Fibroblast of pulmonary artery (primary cell): ENCODE measurements at regions not wholly inside any gene's neighbourhood (a gene's known extent, or its start where the extent isn't known, plus 50 kb on each side); places are given as distances from the start of the nearest gene placed in this dataset.

Experiments used
- DNase-seq: peaks from one replicate; pipeline ENCODE4 v3.0.0-alpha.2; 2010; ENCODE audit warnings: low read depth
- H3K4me3 ChIP-seq: replicated peaks from 2 replicates; pipeline ENCODE4 v1.5.1; 2011; ENCODE audit warnings: low read depth, mild to moderate bottlenecking, control low read depth, low read length, moderate library complexity
- TF ChIP-seq, protein P1 (sequence below): IDR thresholded peaks from 2 replicates; pipeline ENCODE4 v1.5.1; 2011; ENCODE audit warnings: mild to moderate bottlenecking, control low read depth, low read length, inconsistent platforms; ENCODE audit errors: missing control alignments

DNA sequence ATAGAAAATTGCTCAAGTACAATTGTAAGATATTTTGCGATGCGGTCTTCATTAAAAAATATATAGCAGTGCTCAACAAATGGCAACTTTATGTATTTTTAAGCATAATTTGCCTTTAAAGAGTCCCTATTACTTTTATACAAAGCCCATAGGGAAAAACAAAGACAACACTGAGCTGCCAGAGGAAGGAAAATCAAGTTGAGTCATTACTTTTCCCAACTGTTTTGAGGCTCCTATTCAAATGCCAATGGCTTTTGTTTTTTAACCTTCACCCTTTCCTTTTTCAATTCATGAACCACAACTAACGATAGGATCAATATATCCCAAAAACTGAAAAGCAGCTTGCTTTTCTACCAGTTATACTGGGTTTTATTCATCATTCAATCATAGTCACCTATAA, 157.6 kb upstream of the PLEKHA5 start:
- TF ChIP-seq, protein P1, sequence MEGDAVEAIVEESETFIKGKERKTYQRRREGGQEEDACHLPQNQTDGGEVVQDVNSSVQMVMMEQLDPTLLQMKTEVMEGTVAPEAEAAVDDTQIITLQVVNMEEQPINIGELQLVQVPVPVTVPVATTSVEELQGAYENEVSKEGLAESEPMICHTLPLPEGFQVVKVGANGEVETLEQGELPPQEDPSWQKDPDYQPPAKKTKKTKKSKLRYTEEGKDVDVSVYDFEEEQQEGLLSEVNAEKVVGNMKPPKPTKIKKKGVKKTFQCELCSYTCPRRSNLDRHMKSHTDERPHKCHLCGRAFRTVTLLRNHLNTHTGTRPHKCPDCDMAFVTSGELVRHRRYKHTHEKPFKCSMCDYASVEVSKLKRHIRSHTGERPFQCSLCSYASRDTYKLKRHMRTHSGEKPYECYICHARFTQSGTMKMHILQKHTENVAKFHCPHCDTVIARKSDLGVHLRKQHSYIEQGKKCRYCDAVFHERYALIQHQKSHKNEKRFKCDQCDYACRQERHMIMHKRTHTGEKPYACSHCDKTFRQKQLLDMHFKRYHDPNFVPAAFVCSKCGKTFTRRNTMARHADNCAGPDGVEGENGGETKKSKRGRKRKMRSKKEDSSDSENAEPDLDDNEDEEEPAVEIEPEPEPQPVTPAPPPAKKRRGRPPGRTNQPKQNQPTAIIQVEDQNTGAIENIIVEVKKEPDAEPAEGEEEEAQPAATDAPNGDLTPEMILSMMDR: no peak
- DNase-seq: no peak

DNA sequence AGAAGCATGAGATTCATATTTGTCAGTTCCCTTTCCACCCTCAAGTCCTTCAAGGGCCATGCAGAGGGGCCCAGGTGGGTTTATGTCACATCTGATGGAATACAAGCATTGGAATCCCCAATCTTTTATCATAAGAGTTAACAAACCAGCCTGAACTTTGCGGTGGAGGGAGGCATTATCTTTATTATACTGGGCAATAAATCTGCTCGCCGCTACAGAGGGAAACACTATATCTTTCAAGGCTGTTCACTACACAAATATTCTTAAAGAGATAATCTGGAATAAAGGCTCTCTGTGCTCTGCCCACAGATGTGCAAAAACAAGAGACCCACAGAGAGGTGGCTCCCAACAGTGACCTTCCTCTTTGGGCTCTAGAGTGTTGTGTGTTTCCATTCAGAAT, 153.6 kb upstream of the PLEKHA5 start:
- H3K4me3 ChIP-seq: no peak overlapping the region
- TF ChIP-seq, protein P1: no peak
- DNase-seq: no peak

More for the DNA sequence above, 157.6 kb upstream of the PLEKHA5 start:
- no peak overlapping the region for H3K4me3 ChIP-seq

DNA sequence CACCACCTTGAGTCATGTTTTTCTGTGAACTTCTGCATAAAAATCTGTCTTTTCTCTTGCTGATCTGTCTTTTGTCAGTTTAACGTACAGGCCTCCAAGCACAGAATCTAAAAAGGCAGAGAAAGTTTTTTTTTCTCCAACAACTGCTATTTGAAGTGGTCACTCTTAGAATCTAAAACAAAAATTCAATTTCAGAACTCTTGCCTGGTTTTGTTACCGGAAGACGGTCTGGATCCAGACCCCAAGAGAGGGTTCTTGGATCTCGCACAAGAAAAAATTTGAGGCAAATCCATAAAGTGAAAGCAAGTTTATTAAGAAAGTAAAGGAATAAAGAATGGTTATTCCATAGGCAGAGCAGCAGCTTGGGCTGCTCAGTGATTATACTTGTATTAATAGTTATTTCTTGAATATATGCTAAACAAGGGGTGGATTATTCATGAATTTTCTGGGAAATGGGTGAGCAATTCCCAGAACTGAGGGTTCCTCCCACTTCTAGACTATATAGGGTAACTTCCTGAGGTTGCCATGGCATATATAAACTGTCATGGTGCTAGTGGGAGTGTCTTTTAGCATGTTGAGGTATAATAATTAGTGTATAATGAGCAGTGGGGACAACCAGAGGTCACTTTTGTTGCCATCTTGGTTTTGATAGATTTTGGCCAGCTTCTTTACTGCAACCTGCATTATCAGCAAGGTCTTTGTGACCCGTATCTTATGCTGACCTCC, 150.0 kb upstream of the PLEKHA5 start:
- TF ChIP-seq, protein P1: no peak
- DNase-seq: no peak
- no peak overlapping the region for H3K4me3 ChIP-seq

DNA sequence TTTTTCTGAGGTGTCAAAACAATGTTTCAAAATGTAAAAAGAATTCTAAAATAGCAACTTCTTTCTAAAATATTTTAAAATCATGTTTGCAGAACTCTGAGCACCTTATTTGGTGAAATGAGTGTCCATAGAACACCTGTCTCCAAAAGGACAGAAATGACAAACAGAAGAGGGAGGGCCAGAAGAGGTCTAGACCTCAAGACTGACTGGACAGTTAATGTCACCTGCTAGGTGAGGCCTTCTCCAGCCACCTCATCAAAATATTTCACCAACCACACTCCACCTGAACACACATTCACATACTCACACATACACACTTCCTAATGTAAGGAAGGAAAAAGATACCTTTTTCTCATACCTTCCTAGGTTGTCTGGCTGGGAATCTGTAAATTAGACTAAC, 147.8 kb upstream of the PLEKHA5 start:
- no peak for DNase-seq
- no peak overlapping the region for H3K4me3 ChIP-seq
- TF ChIP-seq, protein P1: no peak

DNA sequence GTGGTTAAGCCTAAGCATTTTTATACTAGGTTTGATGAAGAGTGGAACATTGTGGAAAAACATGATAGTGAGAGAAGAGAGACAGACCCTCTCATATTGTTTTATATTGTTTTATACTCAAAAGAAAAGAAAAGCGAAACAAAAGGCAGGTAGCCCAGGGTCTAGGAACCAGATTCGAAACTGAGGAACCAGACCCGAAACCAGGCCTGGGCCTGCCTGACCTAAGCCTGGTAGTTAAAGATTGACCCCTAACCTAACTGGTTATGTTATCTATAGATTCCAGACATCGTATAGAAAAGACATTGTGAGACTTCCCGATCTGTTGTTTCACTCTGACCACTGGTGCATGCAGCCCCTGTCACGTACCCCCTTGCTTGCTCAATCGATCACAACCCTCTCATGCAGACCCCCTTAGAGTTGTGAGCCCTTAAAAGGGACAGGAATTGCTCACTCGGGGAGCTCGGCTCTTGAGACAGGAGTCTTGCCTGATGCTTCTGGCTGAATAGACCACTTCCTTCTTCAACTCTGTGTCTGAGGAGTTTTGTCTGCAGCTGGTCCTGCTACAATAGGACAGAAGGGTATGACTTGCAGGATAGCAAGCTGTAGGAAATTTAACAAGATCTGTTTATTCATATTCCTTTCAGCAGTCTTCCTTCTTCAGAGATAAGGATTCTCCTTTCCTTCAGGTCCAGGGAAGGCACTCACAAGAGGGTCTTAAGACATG, 147.1 kb upstream of the PLEKHA5 start:
- DNase-seq: no peak
- H3K4me3 ChIP-seq: no peak overlapping the region

DNA sequence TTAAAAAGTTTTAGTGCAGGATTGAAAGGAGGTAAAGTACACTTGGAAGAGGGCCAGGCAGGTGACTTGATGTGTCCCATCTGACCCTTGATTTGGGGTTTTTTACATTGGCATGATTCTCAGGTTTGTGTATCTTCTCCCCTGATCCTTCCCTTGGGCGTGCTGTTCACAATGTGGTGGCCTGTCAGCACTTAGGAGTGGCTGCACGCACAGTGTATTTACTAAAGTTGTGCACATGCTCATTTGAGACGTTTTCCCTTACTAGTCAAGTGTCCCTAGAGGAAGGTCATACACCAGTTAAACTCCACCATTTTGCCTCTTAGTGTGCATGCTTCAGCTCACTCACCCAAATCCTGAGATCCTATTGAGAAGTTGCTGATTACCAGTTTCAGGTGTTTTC, 145.7 kb upstream of the PLEKHA5 start:
- TF ChIP-seq, protein P1: no peak
- H3K4me3 ChIP-seq: no peak overlapping the region
- no peak for DNase-seq

More for the DNA sequence above, 147.1 kb upstream of the PLEKHA5 start:
- TF ChIP-seq, protein P1: no peak

DNA sequence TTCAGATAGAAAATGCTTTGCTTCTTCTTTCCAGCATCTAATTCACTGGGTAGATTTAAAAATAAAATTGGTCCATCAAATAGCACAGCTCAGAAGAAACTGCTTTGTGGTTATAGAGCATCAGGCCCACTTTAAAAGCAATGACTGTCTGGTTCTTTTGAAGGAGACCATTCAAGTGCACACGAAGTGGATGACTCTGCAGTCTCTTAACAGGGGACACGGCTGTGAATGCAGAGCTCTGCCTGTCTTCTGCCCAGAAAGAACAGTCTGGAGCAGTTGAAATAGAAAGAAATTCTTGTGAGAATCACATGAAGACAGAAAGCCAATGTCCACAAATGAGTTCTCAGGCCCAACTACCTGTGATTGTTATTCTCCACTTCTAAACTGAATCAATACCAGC, 138.7 kb upstream of the PLEKHA5 start:
- no peak overlapping the region for H3K4me3 ChIP-seq
- TF ChIP-seq, protein P1: no peak
- DNase-seq: no peak
